ENCODE measurements at regions not wholly inside any gene's neighbourhood (a gene's known extent, or its start where the extent isn't known, plus 50 kb on each side); places are given as distances from the start of the nearest gene placed in this dataset.
A peak's percentile ranks its signal among the peaks of the same experiment; 100 is the strongest.

- H3K4me3 ChIP-seq (ENCODE audit: low read depth, low read length): no peak overlapping the region
- no peak for TF ChIP-seq CTCF (IDR thresholded peaks at IDR 0.05; ENCODE audit: low read depth, low read length)
These were observed 311.1 kb downstream of the ADGRG6 start for GRCh38 chr6:142612956-142613355.

GRCh38 chr6:142613981-142614380 is 312.2 kb downstream of the ADGRG6 start:
- H3K4me3 ChIP-seq (ENCODE audit: low read depth, low read length): no peak overlapping the region
- TF ChIP-seq CTCF (IDR thresholded peaks at IDR 0.05; ENCODE audit: low read depth, low read length): no peak

GRCh38 chr6:142617158-142617557 is 315.4 kb downstream of the ADGRG6 start:
- H3K4me3 ChIP-seq (ENCODE audit: low read depth, low read length): no peak overlapping the region
- no peak for TF ChIP-seq CTCF (IDR thresholded peaks at IDR 0.05; ENCODE audit: low read depth, low read length)

- H3K4me3 ChIP-seq (ENCODE audit: low read depth, low read length): no peak overlapping the region
- TF ChIP-seq CTCF (IDR thresholded peaks at IDR 0.05; ENCODE audit: low read depth, low read length): no peak
These were observed 320.0 kb downstream of the ADGRG6 start for GRCh38 chr6:142621822-142622221.

GRCh38 chr6:142624978-142625715 is 319.8 kb downstream of the HIVEP2 start:
- H3K4me3 ChIP-seq (ENCODE audit: low read depth, low read length): no peak overlapping the region
- TF ChIP-seq CTCF (IDR thresholded peaks at IDR 0.05; ENCODE audit: low read depth, low read length): no peak

- no peak for TF ChIP-seq CTCF (IDR thresholded peaks at IDR 0.05; ENCODE audit: low read depth, low read length)
- peak overlapping the region; percentile 45 for H3K4me3 ChIP-seq (ENCODE audit: low read depth, low read length)
These were observed 317.5 kb downstream of the HIVEP2 start for GRCh38 chr6:142627474-142627873.

- H3K4me3 ChIP-seq (ENCODE audit: low read depth, low read length): no peak overlapping the region
These were observed 313.2 kb downstream of the HIVEP2 start for GRCh38 chr6:142631517-142632385.

More at GRCh38 chr6:142631517-142632385, 313.2 kb downstream of the HIVEP2 start:
- no peak for TF ChIP-seq CTCF (IDR thresholded peaks at IDR 0.05; ENCODE audit: low read depth, low read length)

Measured in WI38 (cell line).